NCI-H748 (cell line): ENCODE measurements at regions not wholly inside any gene's neighbourhood (a gene's known extent, or its start where the extent isn't known, plus 50 kb on each side); places are given as distances from the start of the nearest gene placed in this dataset.
"Not testable (repeated sequence)": the region's sequence is repeated elsewhere in the genome, so short reads cannot be mapped to it uniquely, and the experiment has no call there.

Source experiments
- DNase-seq: peaks from one replicate; lab custom pipeline; 2025; ENCODE audit not compliant: unreplicated experiment; lab: John Stamatoyannopoulos, UW

DNA sequence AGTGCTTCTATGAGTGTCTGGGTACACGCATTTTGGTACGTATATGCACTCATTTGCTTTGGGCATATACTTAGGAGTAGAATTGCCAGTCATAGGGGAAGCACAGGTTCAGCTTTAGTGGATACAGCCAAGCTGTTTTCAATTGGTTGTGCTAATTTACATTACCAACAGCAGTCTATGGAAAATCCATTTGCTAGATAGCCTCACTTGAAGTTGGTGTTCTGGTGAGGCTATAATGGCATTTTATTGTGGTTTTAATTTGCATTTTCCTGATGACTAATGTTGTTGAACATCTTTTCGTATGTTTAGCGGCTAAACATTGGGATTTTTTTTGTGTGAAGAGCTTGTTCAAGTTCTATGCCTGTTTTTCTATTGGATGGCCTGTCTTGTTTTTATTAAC lies 76.8 kb upstream of the ANKH start:
- DNase-seq: no peak

- DNase-seq: peak; percentile 70
Observed at GRCh38 chr5:14946815-14947620, 75.4 kb upstream of the ANKH start.

DNA sequence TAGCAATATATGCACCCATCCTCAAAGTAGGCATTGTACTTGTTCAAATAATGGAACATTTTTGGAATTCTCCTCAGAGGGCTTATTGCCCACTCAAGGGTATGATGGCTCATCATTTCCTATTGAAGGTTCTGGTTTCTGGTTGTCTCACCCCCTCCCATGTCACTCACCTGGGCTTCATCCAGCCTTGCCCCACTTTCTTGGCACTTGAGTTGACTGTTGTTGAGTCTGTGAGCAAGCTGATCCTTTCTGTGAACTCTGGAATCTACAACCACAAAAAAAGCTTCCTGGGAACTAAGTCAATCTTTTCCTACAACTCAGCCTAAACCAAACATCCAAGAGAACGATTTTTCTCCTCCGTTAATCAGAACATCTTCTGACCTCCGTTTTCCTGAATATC lies 73.9 kb upstream of the ANKH start:
- DNase-seq: no peak

- DNase-seq: no peak
Observed at GRCh38 chr5:14944996-14945395, 73.4 kb upstream of the ANKH start.

- no peak for DNase-seq
Observed at GRCh38 chr5:14944350-14944739, 72.8 kb upstream of the ANKH start.

DNA sequence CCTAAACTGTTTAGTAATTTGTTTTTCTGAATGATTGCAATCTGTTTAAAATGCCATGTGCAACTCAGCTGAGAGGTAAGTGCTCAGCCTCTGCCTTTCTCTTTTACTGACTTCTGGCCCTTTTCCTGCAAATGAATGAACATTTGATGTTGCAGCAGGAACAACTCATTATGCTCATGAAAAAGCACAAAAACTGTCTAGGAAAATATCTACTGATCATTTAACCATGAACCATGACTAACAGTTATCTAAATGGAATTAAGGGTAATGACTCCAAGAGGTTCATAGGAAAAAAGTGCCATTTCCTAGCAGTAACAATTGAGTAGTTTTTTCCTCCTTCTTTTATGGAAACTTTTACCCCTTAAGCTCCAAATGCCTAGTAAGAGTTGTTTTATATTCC lies 70.6 kb upstream of the ANKH start:
- no peak for DNase-seq

GRCh38 chr5:14937254-14937653 lies 65.7 kb upstream of the ANKH start:
- peak; percentile 89 for DNase-seq

- DNase-seq: no peak
Observed at GRCh38 chr5:14936588-14936987, 65.0 kb upstream of the ANKH start.

DNA sequence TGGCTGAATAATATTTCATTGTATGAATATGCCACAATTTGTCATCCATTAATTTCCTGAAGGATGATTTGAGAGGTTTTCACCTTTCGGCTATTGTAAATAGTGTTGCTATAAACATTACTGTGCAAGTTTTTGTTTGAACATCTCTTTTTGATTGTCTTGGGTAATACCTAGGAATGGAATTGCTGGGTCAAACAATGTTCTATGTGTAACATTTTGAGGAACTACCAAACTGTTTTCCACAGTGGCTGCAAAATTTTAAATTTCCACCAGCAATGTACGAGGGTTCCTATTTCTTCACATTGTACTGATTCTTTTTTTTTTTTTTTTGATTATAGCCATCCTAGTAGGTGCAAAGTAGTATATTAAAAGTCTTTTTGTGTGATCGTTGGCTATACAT lies 63.8 kb upstream of the ANKH start:
- DNase-seq: no peak

DNA sequence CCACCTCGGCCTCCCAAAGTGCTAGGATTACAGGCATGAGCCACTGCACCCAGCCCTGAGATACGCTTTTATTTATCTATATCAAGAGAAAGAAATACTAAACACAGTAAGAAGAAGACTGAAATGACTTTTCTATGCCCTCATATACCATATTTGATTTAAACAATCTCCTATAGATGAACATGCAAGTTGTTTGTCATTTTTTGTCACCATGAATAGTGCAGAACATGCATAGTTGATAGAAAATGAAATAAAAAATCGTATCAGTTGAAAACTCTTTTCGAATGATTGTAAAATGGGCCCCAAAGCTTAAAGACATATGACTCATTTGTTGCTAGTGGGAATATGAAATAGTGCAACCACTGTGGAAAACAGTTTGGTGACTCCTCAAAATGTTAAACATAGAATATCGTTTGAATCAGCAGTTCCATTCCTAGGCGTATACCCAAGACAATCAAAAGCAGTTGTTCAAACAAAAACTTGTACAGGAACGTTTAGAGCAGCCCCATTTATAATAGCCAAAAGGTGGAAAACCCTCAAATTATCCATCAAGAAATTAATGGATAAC lies 61.4 kb upstream of the ANKH start:
- DNase-seq: no peak

GRCh38 chr5:14930486-14930885 lies 58.9 kb upstream of the ANKH start:
- no peak for DNase-seq

DNA sequence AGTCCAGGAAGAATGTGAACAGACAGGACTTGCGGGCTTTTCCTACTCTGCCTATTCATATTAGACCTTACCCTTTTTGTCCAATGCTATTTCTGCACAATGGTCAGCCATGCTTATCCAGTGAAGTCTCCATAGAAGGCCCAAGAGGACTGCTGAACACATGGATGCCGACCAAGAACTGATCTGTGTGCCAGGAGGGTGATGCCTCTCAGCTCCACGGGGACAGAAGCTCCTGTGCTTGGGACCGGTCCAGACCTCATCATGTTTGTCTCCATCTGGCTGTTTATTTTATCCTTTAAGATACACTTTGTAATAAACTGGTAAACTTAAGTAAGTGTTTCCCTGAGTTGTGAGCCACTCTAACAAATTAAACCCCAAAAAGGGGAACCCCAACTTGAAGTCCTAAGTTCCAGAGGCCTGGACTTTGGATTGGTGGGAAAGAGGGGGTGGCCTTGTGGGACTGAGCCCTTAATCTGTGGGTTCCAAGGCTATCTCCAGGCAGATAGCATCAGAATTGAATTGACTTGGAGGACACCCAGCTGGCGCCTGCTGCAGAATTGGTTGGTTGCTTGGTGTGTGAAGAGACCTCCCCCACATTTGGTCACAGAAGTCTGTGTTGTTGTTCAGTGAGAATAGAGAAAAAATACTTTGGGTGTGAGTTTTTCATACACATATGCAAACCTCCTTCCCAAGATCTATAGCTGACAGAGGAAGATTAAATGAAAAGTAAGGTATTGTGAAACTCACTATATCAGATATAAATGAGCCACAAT lies 57.9 kb upstream of the ANKH start:
- no peak for DNase-seq

- DNase-seq: no peak
Observed at GRCh38 chr5:14928661-14929060, 57.1 kb upstream of the ANKH start.

DNA sequence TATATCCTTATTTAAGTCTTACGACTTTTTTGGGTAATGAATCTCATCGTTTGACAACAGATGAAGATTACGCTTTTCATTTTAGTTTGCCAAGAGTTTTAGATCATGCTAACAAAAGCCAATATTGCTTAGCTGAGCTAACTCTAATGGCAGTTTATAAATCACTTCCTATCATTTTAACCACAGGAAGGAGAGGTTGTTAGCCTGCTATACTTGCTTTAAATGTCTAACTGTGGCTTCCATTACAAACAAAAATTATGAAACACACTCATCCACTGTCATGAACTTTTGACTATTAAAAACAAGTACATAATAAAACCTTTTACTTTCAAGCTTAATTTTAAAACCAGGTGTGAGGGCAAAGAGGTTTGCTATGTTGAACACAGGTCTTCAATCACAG lies 53.7 kb upstream of the ANKH start:
- DNase-seq: peak; percentile 35

- DNase-seq: not testable (repeated sequence)
Observed at GRCh38 chr5:14922952-14923351, 51.4 kb upstream of the ANKH start.

DNA sequence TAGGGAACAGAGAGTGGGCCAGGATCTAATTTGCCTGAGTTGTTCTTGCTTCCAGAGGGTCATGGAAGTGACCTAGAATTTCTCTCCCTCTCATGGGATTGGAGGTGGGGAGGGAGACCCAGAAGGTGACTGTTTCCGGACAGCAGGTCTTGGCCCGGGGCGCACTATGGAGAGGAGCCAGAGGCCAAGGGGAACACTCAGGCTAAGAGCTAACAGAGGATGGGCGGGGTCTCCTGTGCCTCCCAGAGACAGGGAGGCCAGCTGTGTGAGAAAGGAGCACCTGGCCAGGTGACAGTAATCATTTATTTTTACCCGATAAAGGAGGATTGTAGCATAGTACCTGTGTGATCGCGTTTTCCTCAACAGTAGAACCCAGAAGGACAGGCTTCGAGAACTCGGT lies 50.9 kb upstream of the ANKH start:
- DNase-seq: peak; percentile 93
